Caco-2 (cell line): ENCODE measurements at regions not wholly inside any gene's neighbourhood (a gene's known extent, or its start where the extent isn't known, plus 50 kb on each side); places are given as distances from the start of the nearest gene placed in this dataset.

Source experiments
- BruUV-seq: library from RNA; stranded (reverse); fragments of 400-500 nt; replicated peaks from 2 replicates; lab custom pipeline; 2021; lab: Mats Ljungman, UMichigan
- CTCF ChIA-PET: fragments of 300-600 bp; sonication (Branson Sonifier 250); formaldehyde crosslinking; loops from one replicate; lab custom pipeline; 2022; ENCODE audit warnings: antibody characterized with exemption; lab: Charles Lee
- POLR2A ChIA-PET: fragments of 300-600 bp; sonication (Branson Sonifier 250); formaldehyde crosslinking; loops from one replicate; lab custom pipeline; 2022; ENCODE audit warnings: antibody characterized with exemption; lab: Charles Lee
- DNase-seq, 2 experiments: peaks; one replicate each; pipeline versions ENCODE4 v3.0.0 to v3.0.0-alpha.2; 2020 to 2022
- H3K27me3 ChIP-seq: replicated peaks from 2 replicates; pipeline ENCODE4 v1.6.0; 2011; ENCODE audit warnings: low read length; ENCODE audit not compliant: control insufficient read depth, insufficient read depth
- H3K36me3 ChIP-seq: 2 replicates; pipeline ENCODE4 v1.5.1; 2011; ENCODE audit warnings: low read length; ENCODE audit not compliant: control insufficient read depth, insufficient read depth
- H3K4me1 ChIP-seq: fragments of 250-450 bp; sonication (Bioruptor Pico); 2 replicates; pipeline ENCODE4 v1.5.1; 2020; ENCODE audit warnings: mild to moderate bottlenecking
- H3K4me3 ChIP-seq: 2 replicates; pipeline ENCODE4 v1.5.1; 2011; ENCODE audit warnings: low read depth, mild to moderate bottlenecking, control low read depth, low read length
- H3K9me3 ChIP-seq: fragments of 250-450 bp; sonication (Bioruptor Pico); 2 replicates; pipeline ENCODE4 v1.5.1; 2020; ENCODE audit warnings: mild to moderate bottlenecking, moderate library complexity
- H3K27ac Mint-ChIP-seq: one replicate; pipeline ENCODE4 v1.8.0; 2022; ENCODE audit warnings: mixed read lengths; ENCODE audit not compliant: unreplicated experiment
- H3K27me3 Mint-ChIP-seq: one replicate; pipeline ENCODE4 v1.8.0; 2022; ENCODE audit warnings: mixed read lengths; ENCODE audit not compliant: insufficient read depth, unreplicated experiment
- H3K36me3 Mint-ChIP-seq: one replicate; pipeline ENCODE4 v1.8.0; 2022; ENCODE audit warnings: mild to moderate bottlenecking, mixed read lengths; ENCODE audit not compliant: insufficient read depth, unreplicated experiment
- H3K4me1 Mint-ChIP-seq: one replicate; pipeline ENCODE4 v1.8.0; 2022; ENCODE audit warnings: low read depth, mixed read lengths; ENCODE audit not compliant: unreplicated experiment
- H3K4me3 Mint-ChIP-seq: one replicate; pipeline ENCODE4 v1.8.0; 2022; ENCODE audit warnings: mild to moderate bottlenecking, moderate library complexity, mixed read lengths; ENCODE audit not compliant: unreplicated experiment
- H3K9me3 Mint-ChIP-seq: one replicate; pipeline ENCODE4 v1.8.0; 2022; ENCODE audit warnings: mixed read lengths; ENCODE audit not compliant: unreplicated experiment
- CTCF ChIP-seq, 2 experiments: fragments of 200-600 bp in 1 of 2; IDR thresholded peaks; 1 replicate in 1 of 2; 2 replicates in 1 of 2; pipeline versions ENCODE4 v1.5.1 to v1.8.0; 2011 to 2022; ENCODE audit warnings: antibody characterized with exemption in 1 of 2, control low read depth in 1 of 2, inconsistent platforms in 1 of 2, low read depth in 1 of 2, low read length in 1 of 2, mild to moderate bottlenecking in 1 of 2, moderate library complexity in 1 of 2; ENCODE audit not compliant: insufficient read depth in 1 of 2, severe bottlenecking in 1 of 2, unreplicated experiment in 1 of 2
- intact Hi-C: fragments of 100-400 bp; cut with micrococcal nuclease; formaldehyde crosslinking; loops from one replicate; pipeline ENCODE4 v1.10.0; 2022; ENCODE audit not compliant: unreplicated experiment

- peaks cover 24% of the 10 kb centered on the region for H3K36me3 Mint-ChIP-seq
- H3K27ac Mint-ChIP-seq, result peak overlapping the region; percentile 88
- peaks cover 31% of the 10 kb centered on the region for H3K4me1 ChIP-seq
- peaks cover 8% of the 10 kb centered on the region for H3K9me3 Mint-ChIP-seq
- no peaks in the 10 kb centered on the region for H3K27me3 Mint-ChIP-seq
- ChIA-PET CTCF (interaction anchor here (0.6 to 1.9 kb wide), 6 partner anchors 22 to 1295 kb away, joined by 3 to 7 read pairs (median 4); partner anchors contain the start of gene CNOT8), POLR2A (no interaction called here)
- peak overlapping the region; percentile 67 for H3K4me3 Mint-ChIP-seq
- TF ChIP-seq CTCF (IDR thresholded peaks at IDR 0.05; ENCODE audit: insufficient read depth in 1 of 2, low read depth in 1 of 2, low read length in 1 of 2, severe bottlenecking in 1 of 2, unreplicated experiment in 1 of 2), result no peak
- H3K4me3 ChIP-seq, result no peak overlapping the region
- H3K27me3 ChIP-seq, result no peaks in the 10 kb centered on the region
- no peaks in the 10 kb centered on the region for H3K9me3 ChIP-seq
- H3K36me3 ChIP-seq, result no peaks in the 10 kb centered on the region
- peaks cover 17% of the 10 kb centered on the region for H3K4me1 Mint-ChIP-seq
- intact Hi-C loops, result loop anchor here (5.0 kb wide), 1 partner anchor 294 kb away; the partner anchor contains the start of gene MRPL22
- BruUV-seq, result no TSS peak
- DNase-seq, result no peak
These were observed 106.9 kb upstream of the LARP1 start for GRCh38 chr5:154648229-154648628.

GRCh38 chr5:154647761-154648145, 107.4 kb upstream of the LARP1 start:
- DNase-seq, result peak; percentile 27 to 54
- Mint-ChIP-seq H3K27me3 (no peaks in the 10 kb centered on the region), H3K27ac (peak overlapping the region; percentile 88), H3K36me3 (peaks cover 24% of the 10 kb centered on the region), H3K9me3 (peaks cover 13% of the 10 kb centered on the region), H3K4me3 (peak overlapping the region; percentile 67), H3K4me1 (peaks cover 17% of the 10 kb centered on the region)
- Histone ChIP-seq H3K9me3 (0 out of 2 replicates have a peak, but pooled peaks cover 3% of the 10 kb centered on the region), H3K27me3 (no peaks in the 10 kb centered on the region), H3K36me3 (no peaks in the 10 kb centered on the region), H3K4me3 (peak overlapping the region; percentile 15), H3K4me1 (peaks cover 27% of the 10 kb centered on the region)
- intact Hi-C loops, result loop anchor here (1.0 to 5.0 kb wide), 3 partner anchors 108 to 295 kb away; partner anchors contain the start of genes CNOT8, LARP1 and MRPL22
- ChIA-PET CTCF (interaction anchor here (0.7 to 1.9 kb wide), 7 partner anchors 16 to 1296 kb away, joined by 3 to 7 read pairs (median 4); partner anchors contain the start of gene CNOT8), POLR2A (interaction anchor here (0.9 to 1.0 kb wide), 4 partner anchors 13 to 290 kb away, joined by 3 to 13 read pairs (median 4); partner anchors contain the start of gene GEMIN5)
- no peak for TF ChIP-seq CTCF (IDR thresholded peaks at IDR 0.05; ENCODE audit: insufficient read depth in 1 of 2, low read depth in 1 of 2, low read length in 1 of 2, severe bottlenecking in 1 of 2, unreplicated experiment in 1 of 2)
- BruUV-seq, result TSS peak; percentile 88

GRCh38 chr5:154647114-154647760, 107.9 kb upstream of the LARP1 start:
- TF ChIP-seq CTCF (IDR thresholded peaks at IDR 0.05; ENCODE audit: insufficient read depth in 1 of 2, low read depth in 1 of 2, low read length in 1 of 2, severe bottlenecking in 1 of 2, unreplicated experiment in 1 of 2), result no peak
- peaks cover 27% of the 10 kb centered on the region for H3K4me1 ChIP-seq
- peak overlapping the region; percentile 15 for H3K4me3 ChIP-seq
- H3K36me3 Mint-ChIP-seq, result peaks cover 24% of the 10 kb centered on the region
- H3K4me1 Mint-ChIP-seq, result peaks cover 17% of the 10 kb centered on the region
- H3K36me3 ChIP-seq, result no peaks in the 10 kb centered on the region
- H3K27me3 Mint-ChIP-seq, result no peaks in the 10 kb centered on the region
- no peaks in the 10 kb centered on the region for H3K27me3 ChIP-seq
- POLR2A ChIA-PET, result interaction anchor here (0.6 to 1.0 kb wide), 9 partner anchors 12 to 291 kb away, joined by 3 to 13 read pairs (median 5); partner anchors contain the start of genes CNOT8 and GEMIN5
- H3K27ac Mint-ChIP-seq, result peak overlapping the region; percentile 88
- peak; percentile 87 to 92 for DNase-seq
- peaks cover 18% of the 10 kb centered on the region for H3K9me3 Mint-ChIP-seq
- BruUV-seq, result no TSS peak
- peak overlapping the region; percentile 67 for H3K4me3 Mint-ChIP-seq
- H3K9me3 ChIP-seq, result 0 out of 2 replicates have a peak, but pooled peaks cover 3% of the 10 kb centered on the region
- intact Hi-C loops, result loop anchor here (1.0 to 5.0 kb wide), 3 partner anchors 108 to 295 kb away; partner anchors contain the start of genes CNOT8, LARP1 and MRPL22
- CTCF ChIA-PET, result interaction anchor here (0.8 to 1.9 kb wide), 7 partner anchors 16 to 242 kb away, joined by 3 to 7 read pairs (median 4); partner anchors contain the start of gene CNOT8
